Mucosa of descending colon (tissue), 3 donors: ENCODE measurements at regions not wholly inside any gene's neighbourhood (a gene's known extent, or its start where the extent isn't known, plus 50 kb on each side); places are given as distances from the start of the nearest gene placed in this dataset.

ENCODE experiments used
- ATAC-seq: fragments of 200-7000 bp; cut with Tn5 transposase; one replicate; pipeline ENCODE4 v1.9.1; 2020; ENCODE audit warnings: mild to moderate bottlenecking, moderate library complexity
- DNase-seq, 3 donors: peaks; one replicate each; pipeline ENCODE4 v3.0.0-alpha.2; 2020
- H3K36me3 ChIP-seq: fragments of 200-600 bp; one replicate; pipeline ENCODE4 v1.8.0; 2021; ENCODE audit warnings: low read depth, mild to moderate bottlenecking
- H3K4me1 ChIP-seq: fragments of 200-600 bp; one replicate; pipeline ENCODE4 v1.8.0; 2021; ENCODE audit warnings: low read depth, mild to moderate bottlenecking
- H3K4me3 ChIP-seq: fragments of 200-600 bp; one replicate; pipeline ENCODE4 v1.8.0; 2021; ENCODE audit warnings: mild to moderate bottlenecking
- H3K9me3 ChIP-seq: fragments of 200-600 bp; one replicate; pipeline ENCODE4 v1.8.0; 2021; ENCODE audit warnings: mild to moderate bottlenecking
- intact Hi-C, 2 donors: fragments of 100-400 bp; cut with DNase I in 1 of 2; cut with micrococcal nuclease in 1 of 2; formaldehyde crosslinking; loops; one replicate each; pipeline versions ENCODE4 v1.11.0 to v1.11.1; 2022; cut with DNase I, micrococcal nuclease
- TF ChIP-seq, protein P1 (sequence below): fragments of 200-600 bp; IDR thresholded peaks from one replicate; pipeline ENCODE4 v1.8.0; 2022; ENCODE audit warnings: antibody characterized with exemption, mild to moderate bottlenecking
- donor health status: DM: no; HTN: no; CAD: no; lungs with moderate emphysema.
- donor health status: DM: no; HTN: no; CAD: no.
- donor health status: DM: no; HTN: yes; CAD: no.

DNA sequence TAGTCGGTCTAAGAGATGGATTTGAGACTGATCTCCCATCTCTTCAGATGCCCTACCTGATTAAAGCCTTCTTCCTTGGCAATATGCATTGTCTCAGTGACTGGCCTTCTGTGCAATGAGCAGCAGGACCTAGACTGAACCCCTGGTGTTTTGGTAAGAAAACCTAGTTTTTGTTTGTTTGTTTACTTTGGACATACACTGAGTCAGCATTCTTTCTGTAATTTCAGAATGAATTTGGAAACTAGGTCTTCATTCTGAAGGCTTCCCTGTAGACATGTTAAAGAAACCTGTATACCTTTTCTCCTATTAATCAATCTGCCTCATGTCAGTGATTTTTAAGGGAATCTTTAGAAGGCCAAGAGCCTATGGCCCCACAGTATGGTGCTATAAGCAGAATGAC, 597.5 kb upstream of the HTR2C start:
- peaks cover 2% of the 10 kb centered on the region for H3K4me1 ChIP-seq
- no peak for ATAC-seq
- intact Hi-C loops = no loop called here
- H3K4me3 ChIP-seq = no peak overlapping the region
- no peaks in the 10 kb centered on the region for H3K9me3 ChIP-seq
- H3K36me3 ChIP-seq = no peaks in the 10 kb centered on the region
- DNase-seq = no peak
- TF ChIP-seq, protein P1, sequence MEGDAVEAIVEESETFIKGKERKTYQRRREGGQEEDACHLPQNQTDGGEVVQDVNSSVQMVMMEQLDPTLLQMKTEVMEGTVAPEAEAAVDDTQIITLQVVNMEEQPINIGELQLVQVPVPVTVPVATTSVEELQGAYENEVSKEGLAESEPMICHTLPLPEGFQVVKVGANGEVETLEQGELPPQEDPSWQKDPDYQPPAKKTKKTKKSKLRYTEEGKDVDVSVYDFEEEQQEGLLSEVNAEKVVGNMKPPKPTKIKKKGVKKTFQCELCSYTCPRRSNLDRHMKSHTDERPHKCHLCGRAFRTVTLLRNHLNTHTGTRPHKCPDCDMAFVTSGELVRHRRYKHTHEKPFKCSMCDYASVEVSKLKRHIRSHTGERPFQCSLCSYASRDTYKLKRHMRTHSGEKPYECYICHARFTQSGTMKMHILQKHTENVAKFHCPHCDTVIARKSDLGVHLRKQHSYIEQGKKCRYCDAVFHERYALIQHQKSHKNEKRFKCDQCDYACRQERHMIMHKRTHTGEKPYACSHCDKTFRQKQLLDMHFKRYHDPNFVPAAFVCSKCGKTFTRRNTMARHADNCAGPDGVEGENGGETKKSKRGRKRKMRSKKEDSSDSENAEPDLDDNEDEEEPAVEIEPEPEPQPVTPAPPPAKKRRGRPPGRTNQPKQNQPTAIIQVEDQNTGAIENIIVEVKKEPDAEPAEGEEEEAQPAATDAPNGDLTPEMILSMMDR = no peak

DNA sequence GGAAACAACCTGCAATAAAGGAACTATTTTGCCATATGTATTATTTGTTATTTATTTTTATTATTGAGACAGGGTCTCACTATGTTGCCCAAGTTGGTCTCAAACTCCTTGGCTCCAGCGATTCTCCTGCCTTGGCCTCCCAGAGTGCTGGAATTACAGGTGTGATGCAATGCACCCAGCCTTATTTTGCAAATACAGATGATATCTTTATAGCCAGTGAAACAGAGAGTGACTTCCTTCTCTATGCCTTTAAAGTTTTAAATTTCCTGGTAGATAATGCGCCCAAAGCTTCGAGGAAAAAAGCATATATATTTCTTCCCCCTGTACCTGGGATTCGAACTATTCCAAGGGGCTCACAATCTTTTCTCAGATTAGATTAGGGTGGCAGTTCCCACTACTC, 601.1 kb upstream of the HTR2C start:
- Histone ChIP-seq H3K9me3 (no peaks in the 10 kb centered on the region), H3K4me3 (no peak overlapping the region), H3K4me1 (no peaks in the 10 kb centered on the region), H3K36me3 (no peaks in the 10 kb centered on the region)
- TF ChIP-seq, protein P1 = no peak
- peak in 1 of 3 donors; percentile 20 for DNase-seq
- ATAC-seq = peak; percentile 89
- intact Hi-C loops = no loop called here

DNA sequence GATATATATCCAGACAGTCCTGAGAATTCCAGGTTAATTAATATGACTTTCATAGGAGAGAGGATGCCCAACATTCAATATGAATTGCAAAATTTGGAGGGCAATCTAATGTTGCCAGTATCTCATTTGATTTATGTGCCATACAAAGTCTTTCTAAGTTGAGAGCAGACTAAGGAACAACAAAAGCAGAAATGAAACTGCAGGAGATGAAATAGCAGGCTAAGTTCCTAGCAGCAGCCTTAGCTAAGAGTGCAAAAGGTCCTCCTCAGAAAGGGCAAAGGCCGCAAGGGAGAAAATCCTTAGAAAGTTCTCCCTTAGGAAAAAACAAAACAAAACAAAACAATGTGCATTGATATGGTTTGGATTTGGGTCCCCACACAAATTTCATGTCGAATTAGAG, 602.9 kb upstream of the HTR2C start:
- TF ChIP-seq, protein P1 = no peak
- ATAC-seq (no peak), DNase-seq (no peak)
- H3K36me3 ChIP-seq = no peaks in the 10 kb centered on the region
- no peak overlapping the region for H3K4me3 ChIP-seq
- no peaks in the 10 kb centered on the region for H3K4me1 ChIP-seq
- no peaks in the 10 kb centered on the region for H3K9me3 ChIP-seq
- intact Hi-C loops = no loop called here

DNA sequence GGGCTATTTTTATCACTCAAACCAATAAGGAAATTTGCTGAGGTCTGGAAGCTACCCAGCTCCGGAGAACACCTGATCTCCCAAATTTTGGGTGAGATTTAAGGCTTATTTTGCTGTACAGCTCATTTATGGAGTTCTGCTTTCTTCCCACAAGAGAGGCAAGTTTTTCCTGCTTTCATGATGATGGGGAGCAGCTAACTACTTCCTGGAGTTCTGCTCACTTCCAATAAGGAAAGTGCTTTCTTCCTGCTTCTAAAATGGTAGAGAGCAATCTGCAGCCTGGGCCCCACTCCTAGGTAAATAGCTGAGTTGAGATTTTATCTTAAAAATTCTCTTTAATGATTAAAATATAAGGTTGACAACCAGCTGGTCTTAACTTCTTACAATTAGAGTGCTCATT, 606.0 kb upstream of the HTR2C start:
- DNase-seq = no peak
- ATAC-seq = peak; percentile 54
- no peaks in the 10 kb centered on the region for H3K4me1 ChIP-seq
- H3K36me3 ChIP-seq = no peaks in the 10 kb centered on the region
- intact Hi-C loops = no loop called here
- no peaks in the 10 kb centered on the region for H3K9me3 ChIP-seq
- H3K4me3 ChIP-seq = no peak overlapping the region
- TF ChIP-seq, protein P1 = no peak

DNA sequence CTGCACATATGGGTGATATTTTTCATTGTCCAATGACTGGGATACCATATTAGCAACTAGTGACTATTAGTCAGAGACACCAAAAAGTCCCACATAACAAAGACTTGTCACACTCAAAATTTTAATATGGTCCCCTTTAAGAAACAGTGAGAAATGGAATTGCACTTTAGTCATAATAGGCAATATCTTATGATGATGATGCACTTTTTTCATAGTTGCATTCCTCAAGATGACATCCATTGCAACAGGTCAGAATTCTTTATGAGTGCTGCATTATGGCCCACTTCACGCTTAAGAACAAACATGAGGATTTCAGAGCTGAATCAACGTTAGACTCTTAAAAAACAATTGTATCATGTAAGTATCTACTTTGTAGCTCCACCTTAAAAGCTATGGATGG, 608.4 kb upstream of the HTR2C start:
- intact Hi-C loops = no loop called here

More for the DNA sequence above, 608.4 kb upstream of the HTR2C start:
- H3K9me3 ChIP-seq = no peaks in the 10 kb centered on the region
- no peaks in the 10 kb centered on the region for H3K4me1 ChIP-seq
- TF ChIP-seq, protein P1 = no peak
- no peaks in the 10 kb centered on the region for H3K36me3 ChIP-seq
- H3K4me3 ChIP-seq = no peak overlapping the region
- DNase-seq (no peak), ATAC-seq (no peak)
